HG02938 (cell line): ENCODE measurements at regions not wholly inside any gene's neighbourhood (a gene's known extent, or its start where the extent isn't known, plus 50 kb on each side); places are given as distances from the start of the nearest gene placed in this dataset.
"Not testable (repeated sequence)": the region's sequence is repeated elsewhere in the genome, so short reads cannot be mapped to it uniquely, and the experiment has no call there.

Experiments
- ATAC-seq: cut with Tn5 transposase; IDR thresholded peaks from one replicate; pipeline ENCODE4 v1.9.1; 2021; ENCODE audit warnings: mild to moderate bottlenecking, moderate library complexity; ENCODE audit not compliant: unreplicated experiment

DNA sequence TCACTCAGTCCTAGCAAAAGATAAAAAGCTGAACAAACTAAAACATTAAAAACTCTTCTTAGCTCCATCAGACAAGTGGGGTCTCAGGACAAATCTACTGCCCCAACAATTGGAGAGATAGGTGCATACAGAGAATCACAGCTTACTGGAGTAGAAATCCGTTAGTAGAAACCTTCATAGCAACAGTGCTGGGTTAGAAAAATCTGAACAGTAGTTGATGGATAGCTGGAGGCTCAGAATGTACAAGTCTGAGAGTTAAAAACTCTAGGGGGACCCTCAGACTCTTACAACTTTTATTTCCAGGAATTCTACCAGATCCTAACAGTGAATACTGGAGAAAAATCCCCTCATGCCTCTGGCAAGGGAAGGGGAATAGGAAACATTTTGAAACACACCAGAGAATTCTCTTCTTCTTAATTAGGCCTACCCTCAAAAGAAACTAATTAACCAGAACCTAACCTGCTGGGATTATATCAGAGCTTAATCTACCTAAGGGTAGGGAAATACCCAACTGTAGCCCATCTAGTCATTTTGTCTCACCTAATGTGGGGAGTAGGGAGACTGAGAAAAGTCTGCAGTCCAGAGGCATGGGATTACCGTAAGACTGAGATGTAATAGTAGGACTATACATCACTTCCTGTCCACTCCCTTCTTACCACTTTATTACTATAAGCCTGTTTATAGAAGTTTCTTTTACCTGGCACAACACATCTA, 165.0 kb upstream of the CTSO start:
- ATAC-seq, result no peak

DNA sequence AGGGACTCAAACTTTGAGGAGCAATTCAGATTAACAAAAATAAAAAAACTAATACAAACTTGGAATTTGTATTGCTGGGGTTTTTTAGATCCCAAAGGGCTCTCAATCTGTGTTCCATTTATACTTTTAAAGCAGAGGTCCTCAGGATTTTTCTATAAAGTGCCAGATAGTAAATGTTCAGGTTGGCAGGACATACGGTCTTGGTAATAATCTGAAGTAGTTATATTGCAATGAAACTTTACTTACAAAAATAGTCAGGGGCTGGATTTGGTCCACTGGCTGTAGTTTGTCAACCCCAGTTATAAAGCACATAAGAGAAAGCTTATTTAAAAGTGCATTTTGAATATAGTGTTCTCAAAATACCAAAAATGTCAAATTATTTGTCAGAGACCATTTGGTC, 164.1 kb upstream of the CTSO start:
- ATAC-seq, result no peak

DNA sequence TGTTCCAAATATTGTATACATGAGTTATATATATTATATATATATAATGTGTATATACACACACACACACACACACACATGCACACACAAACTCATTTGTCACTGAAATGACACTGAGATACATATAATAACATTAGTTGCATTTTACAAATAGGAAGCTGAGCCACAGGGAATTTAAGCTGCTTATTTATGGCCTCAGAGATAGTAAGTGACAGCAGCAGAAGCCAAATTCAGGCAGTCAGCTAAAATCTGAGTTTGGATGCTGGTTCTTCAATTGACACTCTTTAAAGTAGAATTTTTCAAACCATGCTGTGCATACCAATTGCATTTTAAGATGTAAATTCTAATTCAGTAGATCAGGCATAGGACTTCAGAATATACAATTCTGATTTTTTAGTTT, 163.3 kb upstream of the CTSO start:
- no peak for ATAC-seq

DNA sequence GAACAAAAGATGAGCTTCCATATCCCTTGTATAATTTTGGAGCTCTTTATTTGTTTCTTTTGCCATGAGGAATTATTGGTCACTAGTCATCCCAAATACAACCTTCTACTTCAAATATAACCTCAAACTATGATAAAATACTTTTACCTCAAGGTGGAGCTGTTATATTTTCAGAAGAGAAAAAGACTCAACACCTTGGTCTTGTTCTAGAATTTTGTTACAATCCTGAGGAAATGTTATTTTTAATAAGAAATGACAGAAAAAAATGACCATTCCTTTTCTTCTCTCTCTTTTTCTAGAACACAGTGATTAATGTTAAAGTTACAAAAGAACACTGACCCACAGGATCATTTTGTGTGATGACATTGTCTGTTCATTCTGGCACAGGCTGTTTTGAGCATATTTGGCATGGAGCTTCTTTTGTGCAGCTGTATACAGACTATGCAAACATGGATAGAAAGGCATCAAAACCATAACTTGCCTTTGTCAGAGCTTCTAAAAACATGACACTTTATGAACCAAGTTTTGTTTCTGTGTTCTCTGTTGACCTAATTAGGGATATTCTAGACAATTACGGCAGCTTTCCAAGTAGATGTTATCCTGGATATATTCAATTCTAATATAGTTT, 159.6 kb upstream of the CTSO start:
- ATAC-seq, result no peak

DNA sequence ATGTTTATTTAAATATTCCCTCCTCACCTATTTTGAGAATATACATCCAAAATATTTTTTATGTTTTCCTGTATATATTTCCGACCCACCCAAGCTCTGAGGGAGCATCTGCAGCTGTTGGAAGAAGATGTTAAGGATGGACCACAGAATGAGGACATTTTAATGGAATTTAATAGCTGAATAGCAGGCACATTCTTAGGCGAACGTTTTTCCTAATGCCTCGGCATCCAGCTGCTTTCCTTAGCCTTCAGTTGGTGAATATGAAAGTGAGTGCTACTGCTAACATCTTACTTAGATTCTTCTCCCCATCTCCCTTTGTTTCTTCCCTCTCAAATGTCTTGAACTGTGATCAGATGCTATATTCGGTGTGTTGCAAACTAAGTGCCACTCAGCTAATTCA, 158.0 kb upstream of the CTSO start:
- ATAC-seq, result no peak

DNA sequence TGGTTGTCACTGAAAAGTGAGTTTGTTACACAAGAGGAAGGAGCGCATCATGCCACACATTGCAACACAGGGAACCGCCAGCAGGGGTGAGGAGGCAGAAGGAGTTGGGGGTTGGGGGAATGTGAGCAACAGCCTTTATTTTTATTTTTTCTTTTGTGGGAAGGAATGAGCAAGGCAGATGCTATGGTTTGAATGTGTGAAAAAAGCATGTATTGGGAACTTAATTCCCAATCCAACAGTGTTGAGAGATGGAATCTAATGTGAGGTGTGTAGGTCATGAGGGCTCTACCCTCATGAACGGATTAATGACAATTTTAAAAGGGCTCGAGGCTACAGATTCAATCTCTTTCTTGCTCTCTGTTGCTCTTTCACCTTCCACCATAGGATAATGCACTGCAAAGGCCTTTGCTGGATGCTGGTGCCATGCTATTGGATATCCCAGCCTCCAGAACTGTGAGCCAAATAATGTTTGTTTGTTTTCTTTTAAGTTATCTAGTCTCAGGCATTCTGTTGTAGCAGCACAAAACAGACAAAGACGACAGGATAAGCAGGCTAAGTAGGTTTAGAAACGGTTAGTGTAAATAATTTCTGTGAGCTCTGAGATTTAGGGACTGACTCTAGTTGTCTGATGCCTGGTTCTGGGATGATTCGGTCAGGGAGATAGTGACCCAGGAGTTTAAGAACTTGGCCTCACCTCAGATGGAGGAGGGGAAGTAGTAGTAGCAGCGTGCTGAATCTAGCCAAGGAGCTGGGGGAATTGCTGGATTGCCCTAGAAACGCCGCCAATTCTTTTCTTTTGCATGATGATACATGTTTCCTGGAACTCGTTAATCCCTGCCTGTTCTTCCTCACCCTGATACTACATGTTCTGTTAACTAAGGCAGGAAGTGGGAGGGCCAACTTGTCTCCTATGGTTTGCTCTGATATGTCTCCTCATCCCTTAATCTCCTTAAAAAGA, 156.6 kb upstream of the CTSO start:
- ATAC-seq, result no peak

DNA sequence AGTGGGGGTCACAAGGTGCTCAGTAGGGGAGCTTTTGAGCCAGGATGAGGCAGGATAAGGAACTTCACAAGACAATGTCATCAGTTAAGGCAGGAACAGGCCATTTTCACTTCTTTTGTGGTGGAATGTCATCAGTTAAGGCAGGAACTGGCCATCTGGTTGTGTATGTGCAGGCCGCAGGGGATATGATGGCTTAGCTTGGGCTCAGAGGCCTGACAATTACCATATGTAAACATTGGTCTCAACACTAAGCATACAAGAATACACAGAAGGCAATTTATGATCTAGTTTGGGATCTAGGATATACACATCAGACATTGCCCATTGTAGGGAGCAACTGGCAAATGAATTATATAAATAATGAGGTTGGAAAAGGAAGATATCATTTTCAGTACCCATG, 155.4 kb upstream of the CTSO start:
- ATAC-seq, result not testable (repeated sequence)

DNA sequence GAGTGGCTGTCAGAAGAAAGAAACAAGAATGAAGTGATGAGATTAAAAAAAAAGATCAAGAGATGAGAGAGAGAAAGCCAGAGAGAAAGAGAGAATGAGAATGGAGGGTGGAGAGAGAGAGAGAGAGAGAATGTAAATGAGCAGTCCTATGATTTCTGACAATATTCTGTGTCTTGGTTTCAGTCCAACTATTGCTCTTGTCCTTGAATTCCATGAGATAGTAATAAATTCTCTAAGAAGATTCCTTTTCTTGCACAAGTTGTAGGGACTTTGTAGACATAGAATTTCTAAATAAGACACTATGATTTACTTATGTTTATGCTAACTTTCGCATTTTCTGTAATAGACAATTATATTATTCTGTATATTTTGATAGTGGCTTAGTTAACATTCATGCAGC, 149.6 kb upstream of the CTSO start:
- no peak for ATAC-seq

DNA sequence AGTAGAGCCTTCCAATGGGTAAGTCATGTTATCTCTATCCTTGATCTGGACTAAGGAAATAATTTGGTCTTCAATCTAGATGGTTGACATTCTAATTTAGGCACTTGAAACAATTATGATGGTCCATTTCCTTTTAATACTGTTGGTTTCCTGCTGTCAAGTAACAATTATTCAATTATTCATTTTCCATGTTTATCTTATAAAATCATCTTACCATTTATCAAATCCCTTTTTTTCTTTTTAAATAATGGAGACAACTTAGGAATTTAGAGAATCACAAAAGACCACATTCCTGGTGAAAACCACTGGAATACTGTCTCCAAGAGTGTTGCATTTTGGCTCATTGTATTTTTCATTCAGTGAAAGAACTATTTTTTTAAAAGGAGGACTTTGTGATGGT, 148.7 kb upstream of the CTSO start:
- ATAC-seq, result no peak

DNA sequence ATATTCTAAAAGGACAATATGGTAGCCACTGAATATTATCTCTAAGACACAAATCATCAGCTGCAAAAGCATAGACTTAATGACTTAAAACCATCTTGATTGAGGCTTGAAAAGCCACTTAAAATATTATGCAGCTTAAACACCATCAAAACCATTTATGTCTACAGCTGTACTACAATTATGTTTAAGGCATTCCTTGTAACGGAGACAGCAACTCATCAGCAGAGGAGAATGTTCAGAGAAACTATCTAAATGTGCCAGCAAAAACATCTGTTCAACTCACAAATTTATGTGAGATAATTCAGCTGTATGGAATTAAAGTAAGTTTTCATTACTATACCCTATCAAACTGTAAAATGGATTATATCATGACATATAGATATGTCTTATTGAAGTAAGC, 147.9 kb upstream of the CTSO start:
- ATAC-seq, result no peak

DNA sequence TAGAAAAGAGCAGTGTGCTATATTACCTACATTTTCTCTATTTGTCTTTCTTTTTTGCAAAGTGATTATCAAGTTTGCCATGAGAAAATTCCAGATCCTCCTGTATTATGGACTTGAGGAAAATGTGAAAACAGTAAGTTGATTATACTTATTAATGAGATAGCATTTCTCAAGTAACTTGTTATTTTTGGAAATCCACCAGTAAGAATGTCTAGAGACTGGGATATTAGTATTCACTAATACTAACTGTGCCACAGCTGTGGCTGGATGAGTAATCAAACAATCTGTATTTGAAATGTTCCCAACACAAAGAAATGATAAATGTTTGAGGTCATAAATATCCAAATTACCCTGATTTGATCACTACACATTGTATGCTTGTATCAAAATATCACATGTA, 147.0 kb upstream of the CTSO start:
- ATAC-seq, result no peak

DNA sequence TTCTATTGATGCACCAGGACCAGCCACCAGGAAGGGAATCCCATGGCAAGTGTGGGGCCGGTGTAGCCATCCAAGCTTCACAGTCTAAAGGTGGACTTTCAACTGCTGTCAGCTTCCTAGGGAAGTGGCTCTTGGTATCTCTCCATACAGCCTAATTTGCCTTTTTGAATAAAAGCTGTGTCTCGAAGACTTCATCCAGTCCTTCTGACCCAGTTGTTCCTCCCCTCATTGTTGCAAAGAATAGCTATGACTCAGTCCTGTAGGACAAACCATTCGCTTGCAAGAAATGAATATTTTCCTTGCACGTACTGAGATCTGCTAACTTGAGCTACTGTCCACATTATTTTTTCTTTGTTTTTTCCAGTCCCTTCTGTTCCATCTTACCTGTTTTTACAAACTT, 145.1 kb upstream of the CTSO start:
- no peak for ATAC-seq

DNA sequence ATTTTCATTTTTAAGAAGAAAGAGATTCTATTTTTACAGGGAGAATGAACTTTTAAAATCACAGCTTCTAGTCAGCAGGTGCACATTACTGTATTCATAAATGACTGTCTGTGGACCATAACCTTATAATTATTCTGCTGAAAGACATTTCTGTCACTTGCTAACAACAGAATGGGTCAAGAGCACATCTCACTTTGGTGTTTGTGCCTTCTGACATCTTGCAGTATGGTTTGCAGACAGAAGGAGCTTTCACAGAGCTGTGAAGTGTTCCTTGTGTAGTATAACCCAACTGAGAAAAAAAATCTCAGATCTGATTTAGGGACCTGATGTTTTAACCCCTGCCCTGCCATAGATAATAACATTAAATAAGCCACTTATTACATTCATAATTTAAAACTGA, 131.4 kb upstream of the CTSO start:
- ATAC-seq, result no peak

DNA sequence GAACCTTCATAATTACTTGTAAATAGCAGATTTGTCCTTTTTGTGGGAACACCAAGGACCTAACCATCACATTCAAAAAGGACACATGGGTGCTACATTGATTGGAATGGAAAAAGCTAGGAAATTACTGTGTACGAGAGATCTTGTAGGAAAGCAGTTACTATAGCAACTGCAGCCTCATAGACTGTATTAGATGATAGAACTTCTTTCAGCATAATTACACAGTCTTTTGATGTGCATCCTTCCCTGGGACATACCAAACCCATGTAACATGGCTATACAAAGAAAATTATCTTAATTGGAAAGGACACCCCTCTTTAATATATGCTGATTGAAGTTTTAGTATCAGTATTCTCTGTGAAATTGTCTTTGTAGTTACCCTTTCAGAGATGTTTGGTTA, 130.7 kb upstream of the CTSO start:
- ATAC-seq, result no peak

DNA sequence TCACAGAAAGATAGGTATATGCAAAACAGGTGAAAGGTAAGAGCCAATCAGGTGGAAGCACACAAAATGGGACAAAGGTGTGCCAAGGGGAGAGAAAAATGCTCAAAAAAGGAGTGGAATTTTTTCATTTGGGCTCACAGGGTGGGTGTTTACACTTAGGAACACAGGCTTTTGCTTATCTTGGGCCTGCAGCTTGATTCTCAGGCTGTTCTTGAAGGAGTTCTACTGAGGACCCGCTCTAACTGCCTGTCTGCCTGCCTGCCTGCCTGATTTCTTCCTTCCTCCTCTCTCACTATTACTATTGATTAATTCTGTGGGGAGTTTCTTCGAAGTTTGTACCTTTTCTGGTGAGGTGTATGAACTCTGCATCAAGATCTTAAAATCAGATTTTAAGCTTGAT, 120.3 kb upstream of the CTSO start:
- no peak for ATAC-seq

DNA sequence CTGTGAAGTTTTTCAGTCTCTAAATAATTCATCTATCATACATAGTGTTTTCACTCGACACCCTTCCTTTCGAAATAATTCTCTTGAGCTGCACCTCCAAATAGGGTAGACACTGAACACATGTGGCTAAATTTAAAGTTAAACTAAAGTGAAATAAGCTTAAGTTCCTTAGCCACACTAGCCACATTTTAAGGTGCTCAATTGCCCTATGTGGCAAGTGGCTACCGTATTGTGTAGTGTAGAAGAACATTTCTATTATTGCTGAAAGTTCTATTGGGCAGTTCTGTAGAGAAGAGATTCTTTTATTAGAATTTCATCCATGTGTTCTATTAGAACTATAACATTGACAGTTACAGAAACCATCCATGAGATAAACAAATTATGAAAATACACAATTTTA, 107.0 kb upstream of the CTSO start:
- ATAC-seq, result no peak

DNA sequence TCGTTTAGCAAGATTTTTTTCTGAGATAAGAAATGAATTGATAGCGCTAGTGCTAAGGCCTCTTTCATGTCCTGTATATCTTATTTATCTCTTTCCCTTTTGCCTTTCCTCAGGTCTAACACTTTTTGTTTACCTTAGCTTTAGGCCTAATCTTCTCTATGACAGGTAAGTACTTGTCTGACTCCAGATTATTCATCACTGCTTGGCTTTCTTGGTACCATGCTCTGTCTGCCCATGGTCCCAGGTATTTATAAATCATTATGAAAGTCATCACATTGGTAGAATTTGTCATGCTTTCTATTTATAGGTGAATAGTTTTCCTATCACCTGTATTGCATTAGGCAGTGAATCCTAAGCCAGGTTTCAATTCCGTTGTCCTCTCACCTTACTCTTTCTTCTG, 99.5 kb upstream of the CTSO start:
- no peak for ATAC-seq

DNA sequence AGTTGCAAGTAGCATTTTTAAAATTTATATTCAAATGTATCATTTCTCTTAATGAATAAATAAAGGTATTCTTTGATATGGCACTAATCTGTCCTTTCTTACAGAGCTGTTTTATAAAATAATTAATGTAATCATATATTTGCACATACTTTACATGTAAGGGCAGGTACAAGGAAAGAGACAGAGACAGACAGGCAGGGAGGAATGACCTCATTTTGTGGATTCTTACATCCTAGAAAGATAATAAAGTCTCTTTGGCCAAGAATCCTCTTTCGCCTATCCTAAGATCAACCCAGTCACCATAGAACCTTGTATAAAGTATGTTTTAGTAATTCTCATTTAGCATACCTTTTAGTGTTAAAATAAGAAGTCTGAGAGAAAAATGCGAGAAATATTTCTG, 98.5 kb upstream of the CTSO start:
- no peak for ATAC-seq

DNA sequence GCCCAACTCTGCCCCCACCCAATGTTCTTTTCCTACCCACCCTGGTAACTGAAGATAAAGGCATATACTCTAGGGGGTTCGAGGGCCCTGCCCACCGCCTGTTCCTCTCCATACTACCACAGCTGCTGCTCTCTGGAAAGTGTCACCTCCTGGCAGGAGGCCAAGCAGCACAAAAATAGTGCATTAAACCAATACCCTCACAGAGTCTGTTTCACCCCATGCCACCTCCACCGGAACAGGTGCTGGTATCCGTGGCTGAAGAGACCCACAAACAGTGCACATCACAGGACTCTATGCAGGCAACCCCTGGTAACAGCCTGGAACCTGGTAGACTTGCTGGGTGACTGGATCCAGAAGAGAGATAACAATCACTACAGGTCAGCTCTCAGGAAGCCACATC, 85.1 kb upstream of the CTSO start:
- no peak for ATAC-seq

DNA sequence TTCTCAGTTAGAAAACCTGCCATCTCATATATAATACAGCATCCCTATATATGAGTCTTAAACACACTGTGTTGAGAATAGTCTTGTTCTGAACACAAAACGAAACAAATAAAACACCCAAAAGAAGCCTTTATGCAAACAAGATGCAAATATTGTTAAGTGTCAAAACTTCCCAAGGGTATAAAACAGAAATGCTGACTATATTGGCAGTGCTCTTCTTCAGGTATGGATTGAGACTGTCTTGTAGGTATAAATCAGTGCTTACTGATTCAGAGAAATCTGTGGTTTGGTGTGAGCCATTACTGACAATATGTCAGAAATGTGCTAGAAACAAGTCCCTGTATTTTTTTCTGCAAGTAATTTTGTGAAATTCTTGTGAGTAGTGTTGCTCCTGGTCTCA, 82.8 kb upstream of the CTSO start:
- no peak for ATAC-seq

DNA sequence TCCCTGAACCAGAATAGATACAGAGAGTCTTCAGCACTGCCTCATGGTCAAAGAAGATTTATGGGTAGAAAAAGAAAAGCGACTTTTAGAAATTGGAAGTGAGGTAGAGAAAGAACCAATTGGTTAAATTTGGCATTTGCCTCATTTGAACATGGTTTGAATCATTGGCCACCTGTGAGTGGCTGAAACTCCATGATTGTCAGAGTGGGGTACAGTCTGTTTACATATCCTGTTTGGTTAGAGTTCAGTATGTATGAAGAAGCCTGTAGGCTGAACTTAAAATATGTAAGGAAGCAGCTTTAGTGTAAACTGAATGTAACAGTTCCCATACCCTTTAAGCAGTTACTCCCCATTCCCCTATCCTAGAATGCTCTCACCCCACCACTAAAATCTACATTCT, 76.0 kb upstream of the CTSO start:
- ATAC-seq, result no peak

DNA sequence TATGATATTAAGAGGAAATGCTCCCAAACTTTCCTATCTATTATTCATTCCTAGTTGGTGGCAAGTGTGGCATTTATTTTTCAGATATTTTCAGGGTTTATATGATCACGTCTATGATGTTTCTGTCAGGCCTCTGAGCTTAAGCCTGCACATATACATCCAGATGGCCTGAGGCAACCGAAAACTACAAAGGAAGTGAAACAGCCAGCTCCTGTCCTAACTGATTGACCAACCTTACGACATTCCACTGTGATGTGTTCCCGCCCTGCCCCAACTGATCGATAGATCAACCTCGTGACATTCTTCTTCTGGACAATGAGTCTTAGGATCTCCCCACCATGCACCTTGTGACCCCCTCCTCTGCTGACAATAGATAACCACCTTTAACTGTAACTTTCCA, 67.6 kb upstream of the CTSO start:
- no peak for ATAC-seq
